K562 (cell line): ENCODE measurements at regions not wholly inside any gene's neighbourhood (a gene's known extent, or its start where the extent isn't known, plus 50 kb on each side); places are given as distances from the start of the nearest gene placed in this dataset.

ENCODE experiments used
- ATAC-seq: fragments of 200-7000 bp; cut with Tn5 transposase; 3 replicates; pipeline ENCODE4 v1.9.1; 2020; ENCODE audit warnings: moderate library complexity
- BruUV-seq: library from RNA; stranded (reverse); fragments of 400-500 nt; replicated peaks from 2 replicates; lab custom pipeline; 2021; lab: Mats Ljungman, UMichigan
- CTCF ChIA-PET: fragments of 300-600 bp; formaldehyde crosslinking; extraction: SDS; loops from one replicate; lab custom pipeline; 2021; ENCODE audit warnings: low intra/inter-chr PET ratio; lab: Yijun Ruan, JAX
- POLR2A ChIA-PET: fragments of 300-600, 350-650 bp; sonication (Branson Sonifier 250); formaldehyde crosslinking; extraction: SDS; loops from one replicate; lab custom pipeline; 2021; ENCODE audit warnings: antibody characterized with exemption, inconsistent platforms; lab: Yijun Ruan, JAX
- DNase-seq, 4 experiments: peaks; one replicate each; pipeline versions ENCODE4 v3.0.0 to v3.0.0-alpha.2; 2011 to 2018; ENCODE audit warnings: low spot score in 3 of 4, mixed read lengths in 3 of 4; ENCODE audit errors: extremely low read depth in 1 of 4
- FAIRE-seq: peaks from 2 replicates; lab custom pipeline; 2011; peaks lifted over from hg19 to GRCh38; lab: Jason Lieb, UNC
- H2AFZ ChIP-seq: 2 replicates; pipeline ENCODE4 v1.6.0; 2011; ENCODE audit warnings: low read depth, low read length, control low read depth, inconsistent platforms
- H3K27ac ChIP-seq: fragments of 200-600 bp; 3 replicates; pipeline ENCODE4 v1.8.0; 2011; ENCODE audit warnings: low read depth, mild to moderate bottlenecking, control low read depth, inconsistent platforms, low read length, moderate library complexity, mixed read lengths; ENCODE audit errors: extremely low read depth
- H3K27me3 ChIP-seq, 2 experiments: fragments of 300-600 bp in 1 of 2; 2 replicates in 1 of 2; 3 replicates in 1 of 2; pipeline versions ENCODE4 v1.6.0 to v1.8.0; 2011; ENCODE audit warnings: inconsistent platforms in 2 of 2, low read length in 2 of 2, mild to moderate bottlenecking in 1 of 2, mixed read lengths in 1 of 2, moderate library complexity in 1 of 2; ENCODE audit not compliant: control insufficient read depth in 2 of 2, insufficient read depth in 2 of 2
- H3K36me3 ChIP-seq: fragments of 300-600 bp; 3 replicates; pipeline ENCODE4 v1.8.0; 2011; ENCODE audit warnings: mild to moderate bottlenecking, low read length, inconsistent platforms; ENCODE audit not compliant: control insufficient read depth, insufficient read depth
- H3K4me1 ChIP-seq, 2 experiments: fragments of 200-600 bp in 1 of 2; replicated peaks in 1 of 2; 2 replicates in 1 of 2; 3 replicates in 1 of 2; pipeline versions ENCODE4 v1.5.1 to v1.8.0; 2011; ENCODE audit warnings: inconsistent platforms in 2 of 2, low read length in 2 of 2, mild to moderate bottlenecking in 1 of 2, mixed read lengths in 1 of 2, moderate library complexity in 1 of 2; ENCODE audit not compliant: control insufficient read depth in 2 of 2, insufficient read depth in 2 of 2
- H3K4me2 ChIP-seq: 2 replicates; pipeline ENCODE4 v1.6.1; 2011; ENCODE audit warnings: low read length, control low read depth, inconsistent platforms, mixed read lengths; ENCODE audit not compliant: insufficient read depth
- H3K4me3 ChIP-seq: fragments of 200-600 bp; sonication (generic), shearing (Covaris generic); 2 replicates; pipeline ENCODE4 v1.5.1; 2016; ENCODE audit warnings: control low read depth, inconsistent platforms
- H3K79me2 ChIP-seq: fragments of 200-600 bp; 3 replicates; pipeline ENCODE4 v1.8.0; 2011; ENCODE audit warnings: low read length, inconsistent platforms; ENCODE audit not compliant: control insufficient read depth, insufficient read depth
- H3K9ac ChIP-seq, 2 experiments: 2 replicates each; pipeline versions ENCODE4 v1.6.0 to v1.6.1; 2011; ENCODE audit warnings: low read depth in 2 of 2, low read length in 2 of 2, control low read depth in 1 of 2, inconsistent platforms in 1 of 2, mild to moderate bottlenecking in 1 of 2, mixed read lengths in 1 of 2; ENCODE audit not compliant: insufficient read depth in 1 of 2
- H3K9me1 ChIP-seq: one replicate; pipeline ENCODE4 v1.6.0; 2011; ENCODE audit warnings: inconsistent platforms, mild to moderate bottlenecking, low read length, moderate library complexity; ENCODE audit not compliant: control insufficient read depth, insufficient read depth
- H3K9me3 ChIP-seq: replicated peaks from 2 replicates; pipeline ENCODE4 v1.5.1; 2011; ENCODE audit warnings: low read depth, low read length, inconsistent platforms; ENCODE audit not compliant: control insufficient read depth, insufficient read depth
- H4K20me1 ChIP-seq: replicated peaks from 2 replicates; pipeline ENCODE4 v1.6.1; 2011; ENCODE audit warnings: low read length, inconsistent platforms, mixed read lengths; ENCODE audit not compliant: control insufficient read depth, insufficient read depth
- GABPB1 ChIP-seq: sonication (generic); formaldehyde crosslinking; IDR thresholded peaks from 2 replicates; pipeline ENCODE4 v1.8.0; 2022; ENCODE audit warnings: mild to moderate bottlenecking, missing genetic modification reagents
- MTA1 ChIP-seq: fragments of 450-650 bp; IDR thresholded peaks from 2 replicates; pipeline ENCODE4 v1.6.1; 2017; ENCODE audit warnings: borderline replicate concordance
- PHB2 ChIP-seq: fragments of 450-650 bp; IDR thresholded peaks from 2 replicates; pipeline ENCODE4 v1.6.1; 2017; ENCODE audit warnings: low read depth
- POLR2B ChIP-seq: fragments of 450-650 bp; IDR thresholded peaks from 2 replicates; pipeline ENCODE4 v1.6.1; 2018; ENCODE audit warnings: low read depth; ENCODE audit not compliant: partially characterized antibody
- ZHX1 ChIP-seq: fragments of 150-350 bp; conservative IDR thresholded peaks from 2 replicates; pipeline ENCODE4 v1.6.1; 2014; ENCODE audit warnings: low read length
- ZNF77 ChIP-seq: fragments of 250-450 bp; sonication (Bioruptor Pico); IDR thresholded peaks from 2 replicates; pipeline ENCODE4 v1.5.0; 2020
- WGBS: fragments of 100-300 bp; shearing (Covaris generic); methylation state at CpG from one replicate; pipeline ENCODE4 v1.1.6; 2016; ENCODE audit warnings: low coverage, mixed read lengths; ENCODE audit not compliant: insufficient coverage; ENCODE audit errors: missing lambda C conversion rate; 5-methylcytosine and 5-hydroxymethylcytosine counted together
- in situ Hi-C: fragments of 300-500 bp; cut with MboI; formaldehyde crosslinking; loops from 4 replicates; pipeline ENCODE4 v1.15.0; 2018; ENCODE audit warnings: inconsistent platforms, mixed read lengths
- intact Hi-C: fragments of 100-400 bp; cut with micrococcal nuclease; formaldehyde crosslinking; loops from 2 replicates; pipeline ENCODE4 v1.14.2; 2022

- BruUV-seq = no TSS peak
- Histone ChIP-seq H3K27ac (no peak overlapping the region), H3K4me1 (no peaks in the 10 kb centered on the region), H3K36me3 (no peaks in the 10 kb centered on the region), H3K4me2 (no peak overlapping the region), H3K9ac (no peak overlapping the region), H3K4me3 (no peak overlapping the region), H3K9me3 (no peaks in the 10 kb centered on the region), H2AFZ (no peak overlapping the region), H3K9me1 (no peaks in the 10 kb centered on the region), H4K20me1 (no peaks in the 10 kb centered on the region), H3K27me3 (no peaks in the 10 kb centered on the region), H3K79me2 (no peaks in the 10 kb centered on the region)
- FAIRE-seq = no peak
- 35% methylated on average over 1 of the region's 1 CpG for WGBS
- intact Hi-C loops = no loop called here
- ATAC-seq = no peak
- ChIA-PET POLR2A (no interaction called here), CTCF (no interaction called here)
- in situ Hi-C loops = no loop called here
- DNase-seq = no peak
- no peak for TF ChIP-seq PHB2
- TF ChIP-seq ZNF77 (CRISPR knock-in tag) = no peak
- no peak for TF ChIP-seq POLR2B
- TF ChIP-seq ZHX1 = no peak
- TF ChIP-seq MTA1 = no peak
- no peak for TF ChIP-seq GABPB1
Observed at GRCh38 chr12:33834672-33835071, 187.6 kb upstream of the ALG10 start.
